CD4-positive, alpha-beta T cell (primary cell): ENCODE measurements at regions not wholly inside any gene's neighbourhood (a gene's known extent, or its start where the extent isn't known, plus 50 kb on each side); places are given as distances from the start of the nearest gene placed in this dataset.

Experiments used
- ATAC-seq: fragments of 200-7000 bp; cut with Tn5 transposase; one replicate; pipeline ENCODE4 v1.10.0; 2022; ENCODE audit warnings: mild to moderate bottlenecking; ENCODE audit not compliant: poor library complexity
- CTCF ChIA-PET: fragments of 350-600 bp; sonication (Branson Sonifier 250); formaldehyde crosslinking; loops from one replicate; lab custom pipeline; 2021; ENCODE audit warnings: antibody characterized with exemption, inconsistent platforms; lab: Charles Lee
- POLR2A ChIA-PET: fragments of 350-600 bp; sonication (Branson Sonifier 250); formaldehyde crosslinking; loops from one replicate; lab custom pipeline; 2021; ENCODE audit warnings: antibody characterized with exemption, inconsistent platforms; lab: Charles Lee
- DNase-seq, 14 experiments: peaks; one replicate each; pipeline ENCODE4 v3.0.0-alpha.2; 2013 to 2020; ENCODE audit warnings: mixed read lengths in 2 of 14
- H3K27ac ChIP-seq, 2 donors: one replicate each; pipeline versions ENCODE4 v1.5.1 to v1.7.0; 2013; ENCODE audit warnings: low read length in 2 of 2, low read depth in 1 of 2, mild to moderate bottlenecking in 1 of 2
- H3K27me3 ChIP-seq, 2 experiments: 1 replicate in 1 of 2; 2 replicates in 1 of 2; pipeline versions ENCODE4 v1.6.1 to v1.7.0; 2013; ENCODE audit warnings: low read length in 2 of 2, control low read depth in 1 of 2, mild to moderate bottlenecking in 1 of 2, moderate library complexity in 1 of 2; ENCODE audit not compliant: insufficient read depth in 2 of 2, control insufficient read depth in 1 of 2
- H3K36me3 ChIP-seq: one replicate; pipeline ENCODE4 v1.6.1; 2013; ENCODE audit warnings: low read length, control low read depth; ENCODE audit not compliant: insufficient read depth
- H3K4me1 ChIP-seq: one replicate; pipeline ENCODE4 v1.6.1; 2013; ENCODE audit warnings: low read length, control low read depth; ENCODE audit not compliant: insufficient read depth
- H3K4me3 ChIP-seq: one replicate; pipeline ENCODE4 v1.5.1; 2013; ENCODE audit warnings: mild to moderate bottlenecking, low read length, moderate library complexity
- H3K9me3 ChIP-seq, 2 experiments: 1 replicate in 1 of 2; 2 replicates in 1 of 2; pipeline versions ENCODE4 v1.6.1 to v1.7.0; 2013; ENCODE audit warnings: low read length in 2 of 2, mild to moderate bottlenecking in 2 of 2, control low read depth in 1 of 2, moderate library complexity in 1 of 2; ENCODE audit not compliant: control insufficient read depth in 1 of 2, insufficient read depth in 1 of 2
- H3K27ac Mint-ChIP-seq: one replicate; pipeline ENCODE4 v1.8.0; 2020; ENCODE audit warnings: mixed read lengths
- H3K27me3 Mint-ChIP-seq: one replicate; pipeline ENCODE4 v1.8.0; 2021; ENCODE audit warnings: mixed read lengths
- H3K36me3 Mint-ChIP-seq: one replicate; pipeline ENCODE4 v1.8.0; 2021; ENCODE audit warnings: low read depth, mixed read lengths
- H3K4me1 Mint-ChIP-seq: one replicate; pipeline ENCODE4 v1.8.0; 2021; ENCODE audit warnings: low read depth, mixed read lengths
- H3K4me3 Mint-ChIP-seq: one replicate; pipeline ENCODE4 v1.8.0; 2020; ENCODE audit warnings: mild to moderate bottlenecking, mixed read lengths
- H3K9me3 Mint-ChIP-seq: one replicate; pipeline ENCODE4 v1.8.0; 2020; ENCODE audit warnings: mixed read lengths
- CTCF ChIP-seq: fragments of 200-600 bp; IDR thresholded peaks from one replicate; pipeline ENCODE4 v1.8.0; 2022; ENCODE audit warnings: antibody characterized with exemption, mild to moderate bottlenecking
- intact Hi-C, 2 experiments: fragments of 100-400 bp; cut with DNase I in 1 of 2; cut with micrococcal nuclease in 1 of 2; formaldehyde crosslinking; loops; one replicate each; pipeline versions ENCODE4 v1.15.1 to v1.9.0; 2023 to 2025; cut with DNase I, micrococcal nuclease

GRCh38 chr6:94487371-94487770 is 1068.0 kb upstream of the EPHA7 start:
- Histone ChIP-seq H3K4me3 (no peak overlapping the region), H3K4me1 (no peaks in the 10 kb centered on the region), H3K27ac (no peak overlapping the region), H3K9me3 (no peaks in the 10 kb centered on the region), H3K36me3 (no peaks in the 10 kb centered on the region), H3K27me3 (no peaks in the 10 kb centered on the region)
- no peak overlapping the region for H3K27ac Mint-ChIP-seq
- ChIA-PET CTCF (no interaction called here), POLR2A (no interaction called here)
- intact Hi-C loops = no loop called here
- H3K9me3 Mint-ChIP-seq = peaks cover 5% of the 10 kb centered on the region
- TF ChIP-seq CTCF = no peak
- no peak for DNase-seq
- H3K27me3 Mint-ChIP-seq = no peaks in the 10 kb centered on the region
- no peaks in the 10 kb centered on the region for H3K4me1 Mint-ChIP-seq
- ATAC-seq = no peak
- H3K36me3 Mint-ChIP-seq = no peaks in the 10 kb centered on the region
- H3K4me3 Mint-ChIP-seq = no peak overlapping the region

DNA sequence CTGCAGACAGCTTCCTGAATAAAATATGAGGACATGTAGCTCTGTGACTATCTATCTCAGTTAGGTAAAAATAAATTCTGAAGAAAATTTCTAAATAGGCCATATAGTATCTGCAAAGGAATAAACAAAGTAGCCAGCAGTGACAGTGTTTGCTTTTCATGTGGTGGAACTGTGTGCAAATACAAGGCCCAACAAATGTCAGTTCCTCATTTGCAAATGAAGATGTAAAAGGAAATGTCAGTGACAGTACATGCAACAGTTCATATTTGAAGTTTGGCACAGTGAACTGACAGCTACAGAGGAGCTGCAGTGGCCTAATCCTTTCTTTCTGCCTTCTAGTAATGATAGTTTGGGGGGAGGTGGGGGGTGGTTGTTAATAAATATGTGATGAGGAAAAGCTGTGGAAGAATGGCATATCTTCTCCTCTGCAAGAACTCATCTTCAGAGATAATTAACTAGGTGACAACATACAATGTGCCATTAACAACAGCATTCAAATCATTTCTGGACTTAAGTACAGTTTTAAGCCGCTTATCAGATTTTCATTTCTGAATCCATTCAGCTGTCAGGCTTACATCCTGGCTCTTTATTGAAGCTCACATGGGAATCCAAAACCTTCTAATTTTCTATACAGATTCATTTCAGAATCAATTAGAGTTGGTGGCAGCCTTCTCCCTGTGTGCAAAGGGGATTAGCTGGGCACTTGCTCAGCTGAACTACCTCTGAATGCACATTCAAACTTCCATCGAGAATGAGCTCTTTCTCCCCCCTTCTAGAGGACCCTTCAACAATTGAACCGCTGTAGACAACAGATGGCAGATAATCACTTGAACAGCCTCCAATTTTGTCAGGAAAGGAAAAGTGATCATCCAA is 1059.0 kb upstream of the EPHA7 start:
- Mint-ChIP-seq H3K36me3 (no peaks in the 10 kb centered on the region), H3K9me3 (peaks cover 8% of the 10 kb centered on the region), H3K4me3 (no peak overlapping the region), H3K27me3 (no peaks in the 10 kb centered on the region), H3K27ac (no peak overlapping the region), H3K4me1 (no peaks in the 10 kb centered on the region)
- H3K27ac ChIP-seq = no peak overlapping the region
- no peak overlapping the region for H3K4me3 ChIP-seq
- H3K9me3 ChIP-seq = no peaks in the 10 kb centered on the region
- intact Hi-C loops = no loop called here
- ATAC-seq (no peak), DNase-seq (no peak)
- no peaks in the 10 kb centered on the region for H3K27me3 ChIP-seq
- ChIA-PET CTCF (no interaction called here), POLR2A (no interaction called here)
- no peaks in the 10 kb centered on the region for H3K4me1 ChIP-seq
- no peaks in the 10 kb centered on the region for H3K36me3 ChIP-seq
- TF ChIP-seq CTCF = no peak

DNA sequence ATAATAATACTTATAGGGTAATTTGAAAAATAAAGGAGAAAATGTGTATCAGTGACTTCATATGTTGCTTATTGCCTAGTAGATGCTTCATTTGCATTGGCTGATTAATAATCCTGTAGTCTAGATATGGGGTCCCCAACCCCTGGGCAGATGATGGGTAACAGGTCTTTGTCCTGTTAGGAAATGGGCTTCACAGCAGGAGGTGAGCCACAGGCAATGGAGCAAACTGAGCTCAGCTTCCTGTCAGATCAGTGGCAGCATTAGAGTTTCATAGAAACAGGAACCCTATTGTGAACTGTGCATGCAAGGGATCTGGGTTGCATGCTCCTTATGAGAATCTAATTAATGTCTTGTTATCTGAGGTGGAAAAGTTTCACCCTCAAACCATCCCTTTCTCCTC is 1049.5 kb upstream of the EPHA7 start:
- H3K27me3 ChIP-seq = no peaks in the 10 kb centered on the region
- Mint-ChIP-seq H3K4me1 (no peaks in the 10 kb centered on the region), H3K27me3 (no peaks in the 10 kb centered on the region), H3K27ac (no peak overlapping the region), H3K9me3 (peaks cover 6% of the 10 kb centered on the region), H3K4me3 (no peak overlapping the region), H3K36me3 (no peaks in the 10 kb centered on the region)
- no peaks in the 10 kb centered on the region for H3K36me3 ChIP-seq
- no peak for DNase-seq
- intact Hi-C loops = no loop called here
- H3K4me3 ChIP-seq = no peak overlapping the region
- POLR2A ChIA-PET = no interaction called here
- ATAC-seq = no peak
- no peak overlapping the region for H3K27ac ChIP-seq
- CTCF ChIA-PET = no interaction called here
- TF ChIP-seq CTCF = no peak
- H3K4me1 ChIP-seq = no peaks in the 10 kb centered on the region
- peaks cover 0 to 5% of the 10 kb centered on the region in 2 experiments for H3K9me3 ChIP-seq
